Trophoblast cell (in vitro differentiated cells and primary cell): ENCODE measurements at regions not wholly inside any gene's neighbourhood (a gene's known extent, or its start where the extent isn't known, plus 50 kb on each side); places are given as distances from the start of the nearest gene placed in this dataset.
"Not testable (repeated sequence)": the region's sequence is repeated elsewhere in the genome, so short reads cannot be mapped to it uniquely, and the experiment has no call there.

ENCODE experiments used
- DNase-seq, 2 donors: peaks; one replicate each; pipeline ENCODE4 v3.0.0-alpha.2; 2016
- H2AFZ ChIP-seq: 2 replicates; pipeline ENCODE4 v1.6.1; 2013; ENCODE audit warnings: low read length, moderate library complexity, mild to moderate bottlenecking; ENCODE audit not compliant: insufficient read depth, poor library complexity
- H2AK5ac ChIP-seq: 2 replicates; pipeline ENCODE4 v1.6.1; 2013; ENCODE audit warnings: mild to moderate bottlenecking, low read length
- H2BK120ac ChIP-seq: 2 replicates; pipeline ENCODE4 v1.6.1; 2013; ENCODE audit warnings: low read length, mild to moderate bottlenecking, moderate library complexity; ENCODE audit not compliant: insufficient read depth, poor library complexity
- H2BK12ac ChIP-seq: 2 replicates; pipeline ENCODE4 v1.6.1; 2013; ENCODE audit warnings: mild to moderate bottlenecking, low read length, moderate library complexity
- H2BK5ac ChIP-seq: 2 replicates; pipeline ENCODE4 v1.6.1; 2013; ENCODE audit warnings: low read length, low read depth, moderate library complexity, mild to moderate bottlenecking; ENCODE audit not compliant: poor library complexity
- H3K14ac ChIP-seq: 2 replicates; pipeline ENCODE4 v1.6.1; 2013; ENCODE audit warnings: mild to moderate bottlenecking, low read length
- H3K18ac ChIP-seq: 2 replicates; pipeline ENCODE4 v1.6.1; 2013; ENCODE audit warnings: mild to moderate bottlenecking, low read length
- H3K23ac ChIP-seq: 2 replicates; pipeline ENCODE4 v1.6.1; 2013; ENCODE audit warnings: low read length
- H3K27ac ChIP-seq: 2 replicates; pipeline ENCODE4 v1.5.1; 2013; ENCODE audit warnings: low read depth, mild to moderate bottlenecking, inconsistent platforms, low read length, moderate library complexity
- H3K27me3 ChIP-seq: 2 replicates; pipeline ENCODE4 v1.6.1; 2013; ENCODE audit warnings: inconsistent platforms, mild to moderate bottlenecking, low read length, moderate library complexity; ENCODE audit not compliant: insufficient read depth
- H3K36me3 ChIP-seq, 2 experiments: 1 replicate in 1 of 2; 2 replicates in 1 of 2; pipeline ENCODE4 v1.6.1; 2013; ENCODE audit warnings: low read length in 2 of 2, mild to moderate bottlenecking in 2 of 2, moderate library complexity in 1 of 2; ENCODE audit not compliant: insufficient read depth in 2 of 2, control insufficient read depth in 1 of 2
- H3K4ac ChIP-seq: 2 replicates; pipeline ENCODE4 v1.6.1; 2013; ENCODE audit warnings: low read depth, mild to moderate bottlenecking, low read length, moderate library complexity
- H3K4me1 ChIP-seq, 2 experiments: 1 replicate in 1 of 2; 2 replicates in 1 of 2; pipeline ENCODE4 v1.6.1; 2013; ENCODE audit warnings: low read length in 2 of 2, mild to moderate bottlenecking in 2 of 2, moderate library complexity in 1 of 2; ENCODE audit not compliant: insufficient read depth in 2 of 2, control insufficient read depth in 1 of 2
- H3K4me2 ChIP-seq: 2 replicates; pipeline ENCODE4 v1.6.1; 2013; ENCODE audit warnings: inconsistent platforms, mild to moderate bottlenecking, low read length, moderate library complexity
- H3K4me3 ChIP-seq: 2 replicates; pipeline ENCODE4 v1.5.1; 2013; ENCODE audit warnings: mild to moderate bottlenecking, low read depth, low read length, inconsistent platforms
- H3K79me1 ChIP-seq: one replicate; pipeline ENCODE4 v1.6.1; 2013; ENCODE audit warnings: low read length
- H3K79me2 ChIP-seq: 2 replicates; pipeline ENCODE4 v1.6.1; 2013; ENCODE audit warnings: low read length, mild to moderate bottlenecking; ENCODE audit not compliant: control insufficient read depth, insufficient read depth, poor library complexity
- H3K9ac ChIP-seq: 2 replicates; pipeline ENCODE4 v1.6.1; 2013; ENCODE audit warnings: mild to moderate bottlenecking, low read length
- H3K9me3 ChIP-seq: 2 replicates; pipeline ENCODE4 v1.6.1; 2013; ENCODE audit warnings: low read depth, mild to moderate bottlenecking, control low read depth, inconsistent platforms, low read length; ENCODE audit not compliant: insufficient read depth
- H4K12ac ChIP-seq: 2 replicates; pipeline ENCODE4 v1.6.1; 2013; ENCODE audit warnings: low read depth, mild to moderate bottlenecking, low read length, moderate library complexity
- H4K8ac ChIP-seq: 2 replicates; pipeline ENCODE4 v1.6.1; 2013; ENCODE audit warnings: low read depth, mild to moderate bottlenecking, low read length, moderate library complexity
- H4K91ac ChIP-seq: one replicate; pipeline ENCODE4 v1.6.1; 2013; ENCODE audit warnings: low read depth, mild to moderate bottlenecking, low read length, moderate library complexity
- WGBS: extraction: QIAGEN DNeasy Blood & Tissue Kit; methylation state at CpG from one replicate; pipeline ENCODE4 v1.1.7; 2013; ENCODE audit warnings: missing lambda C conversion rate; ENCODE audit not compliant: insufficient read length, insufficient coverage; ENCODE audit errors: extremely low coverage; 5-methylcytosine and 5-hydroxymethylcytosine counted together

- not testable (repeated sequence) for H3K23ac ChIP-seq, H3K4me2 ChIP-seq, H2AK5ac ChIP-seq, H3K18ac ChIP-seq, H2BK120ac ChIP-seq, H2BK5ac ChIP-seq, H3K4me1 ChIP-seq, H3K4ac ChIP-seq, H2AFZ ChIP-seq, DNase-seq, H3K36me3 ChIP-seq, H3K9me3 ChIP-seq, H3K27ac ChIP-seq, H3K14ac ChIP-seq, H3K27me3 ChIP-seq, H4K12ac ChIP-seq, H3K79me1 ChIP-seq, H2BK12ac ChIP-seq, H3K4me3 ChIP-seq, H4K8ac ChIP-seq, H4K91ac ChIP-seq, H3K9ac ChIP-seq, H3K79me2 ChIP-seq
- no CpG with 5 or more reads among the region's 4 CpGs for WGBS
These were observed 103.0 kb upstream of the PABPC3 start for GRCh38 chr13:24992946-24993345.

GRCh38 chr13:24995225-24995804, 100.6 kb upstream of the PABPC3 start:
- Histone ChIP-seq H3K9me3 (no peaks in the 10 kb centered on the region), H4K91ac (no peak overlapping the region), H3K27ac (no peak overlapping the region), H3K4me1 (no peaks in the 10 kb centered on the region), H3K18ac (no peak overlapping the region), H3K36me3 (no peaks in the 10 kb centered on the region), H3K14ac (no peak overlapping the region), H3K9ac (no peak overlapping the region), H3K79me2 (no peaks in the 10 kb centered on the region), H2BK5ac (no peak overlapping the region), H2BK12ac (no peak overlapping the region), H4K12ac (no peak overlapping the region), H3K4me3 (no peak overlapping the region), H3K27me3 (no peaks in the 10 kb centered on the region), H2BK120ac (no peak overlapping the region), H2AFZ (no peak overlapping the region), H3K79me1 (no peaks in the 10 kb centered on the region), H4K8ac (no peak overlapping the region), H3K23ac (no peak overlapping the region), H3K4me2 (no peak overlapping the region), H2AK5ac (no peak overlapping the region), H3K4ac (no peak overlapping the region)
- peak; percentile 74 to 94 for DNase-seq
- WGBS, result no CpG with 5 or more reads among the region's 6 CpGs

- Histone ChIP-seq H2AFZ (no peak overlapping the region), H3K23ac (no peak overlapping the region), H2BK120ac (no peak overlapping the region), H3K27me3 (no peaks in the 10 kb centered on the region), H2AK5ac (no peak overlapping the region), H4K91ac (no peak overlapping the region), H3K9me3 (no peaks in the 10 kb centered on the region), H3K4me2 (no peak overlapping the region), H4K12ac (no peak overlapping the region), H2BK12ac (no peak overlapping the region), H3K9ac (no peak overlapping the region), H3K4me3 (no peak overlapping the region), H2BK5ac (no peak overlapping the region), H3K14ac (no peak overlapping the region), H3K4ac (no peak overlapping the region), H3K4me1 (peaks cover 2 to 3% of the 10 kb centered on the region in 2 experiments), H3K18ac (no peak overlapping the region), H4K8ac (no peak overlapping the region), H3K79me2 (no peaks in the 10 kb centered on the region), H3K79me1 (peaks cover 2% of the 10 kb centered on the region), H3K36me3 (no peaks in the 10 kb centered on the region), H3K27ac (no peak overlapping the region)
- WGBS, result no CpG with 5 or more reads among the region's 10 CpGs
- peak; percentile 21 to 83 for DNase-seq
These were observed 98.5 kb upstream of the PABPC3 start for GRCh38 chr13:24997367-24997967.

- no peak overlapping the region for H3K9ac ChIP-seq
- no peak overlapping the region for H3K4ac ChIP-seq
- H2BK5ac ChIP-seq, result no peak overlapping the region
- H2AFZ ChIP-seq, result no peak overlapping the region
- no peaks in the 10 kb centered on the region for H3K27me3 ChIP-seq
- H3K4me3 ChIP-seq, result no peak overlapping the region
- H3K14ac ChIP-seq, result no peak overlapping the region
- no peak overlapping the region for H4K91ac ChIP-seq
- H3K18ac ChIP-seq, result no peak overlapping the region
- no peak overlapping the region for H3K4me2 ChIP-seq
- no CpG with 5 or more reads among the region's 8 CpGs for WGBS
- no peaks in the 10 kb centered on the region for H3K79me2 ChIP-seq
- DNase-seq, result no peak
- no peak overlapping the region for H2AK5ac ChIP-seq
- H3K27ac ChIP-seq, result no peak overlapping the region
- no peak overlapping the region for H2BK120ac ChIP-seq
- no peak overlapping the region for H4K8ac ChIP-seq
- no peaks in the 10 kb centered on the region for H3K36me3 ChIP-seq
- H3K4me1 ChIP-seq, result peaks cover 2 to 3% of the 10 kb centered on the region in 2 experiments
- H3K79me1 ChIP-seq, result peaks cover 2% of the 10 kb centered on the region
- no peak overlapping the region for H3K23ac ChIP-seq
- H3K9me3 ChIP-seq, result no peaks in the 10 kb centered on the region
- H4K12ac ChIP-seq, result no peak overlapping the region
- H2BK12ac ChIP-seq, result no peak overlapping the region
These were observed 97.5 kb upstream of the PABPC3 start for GRCh38 chr13:24998433-24998832.
